ENCODE measurements at regions not wholly inside any gene's neighbourhood (a gene's known extent, or its start where the extent isn't known, plus 50 kb on each side); places are given as distances from the start of the nearest gene placed in this dataset.
"Not testable (repeated sequence)": the region's sequence is repeated elsewhere in the genome, so short reads cannot be mapped to it uniquely, and the experiment has no call there.

DNA sequence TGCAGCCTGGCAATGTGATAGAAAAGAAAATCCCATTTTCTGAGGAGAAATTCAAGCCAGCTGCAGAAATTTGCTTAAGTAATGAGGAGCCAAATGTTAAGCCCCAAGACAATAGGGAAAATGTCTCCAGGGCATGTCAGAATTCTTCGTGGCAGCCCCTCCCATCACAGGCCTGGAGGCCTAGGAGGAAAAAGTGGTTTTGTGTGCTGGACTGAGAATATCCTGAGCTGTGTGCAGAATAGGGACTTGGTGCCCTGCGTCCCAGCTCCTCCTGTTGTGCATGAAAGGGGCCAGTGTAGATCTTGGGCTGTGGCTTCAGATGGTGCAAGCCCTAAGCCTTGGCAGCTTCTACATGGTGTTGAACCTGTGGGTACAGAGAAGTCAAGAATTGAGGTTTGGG lies 948.3 kb downstream of the METTL15 start:
- not testable (repeated sequence) for DNase-seq (ENCODE audit: low spot score)

DNA sequence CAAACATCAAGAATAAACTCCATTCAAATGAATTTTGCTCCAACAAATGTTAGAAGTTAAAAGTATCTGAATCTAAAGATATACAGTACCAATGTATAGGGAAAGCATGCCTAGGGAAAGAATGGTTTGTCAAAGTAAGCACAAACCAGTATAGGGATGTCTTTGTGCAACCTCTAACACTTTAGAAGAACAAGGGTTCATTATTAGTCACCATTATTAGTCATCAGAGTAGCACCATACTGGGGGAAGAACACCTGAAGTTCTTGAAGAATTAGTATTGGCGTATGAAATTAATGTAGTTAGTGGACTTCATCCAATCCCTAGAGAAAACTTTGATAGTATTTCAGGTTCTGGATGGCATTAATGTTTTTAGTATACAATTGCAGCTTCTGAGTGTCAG lies 943.7 kb downstream of the METTL15 start:
- no peak for DNase-seq (ENCODE audit: low spot score)

DNA sequence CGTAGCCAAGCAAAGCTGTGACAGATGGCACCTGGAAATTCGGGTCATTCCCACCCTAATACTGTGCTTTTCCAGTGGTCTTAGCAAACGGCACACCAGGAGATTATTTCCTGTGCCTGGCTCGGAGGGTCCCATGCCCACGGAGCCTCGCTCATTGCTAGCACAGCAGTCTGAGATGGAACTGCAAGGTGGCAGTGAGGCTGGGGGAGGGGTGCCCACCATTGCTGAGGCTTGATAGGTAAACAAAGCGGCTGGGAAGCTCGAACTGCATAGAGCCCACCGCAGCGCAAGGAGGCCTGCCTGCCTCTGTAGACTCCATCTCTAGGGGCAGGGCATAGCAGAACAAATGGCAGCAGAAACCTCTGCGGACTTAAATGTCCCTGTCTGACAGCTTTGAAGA lies 942.8 kb downstream of the METTL15 start:
- DNase-seq (ENCODE audit: low spot score), result not testable (repeated sequence)

DNA sequence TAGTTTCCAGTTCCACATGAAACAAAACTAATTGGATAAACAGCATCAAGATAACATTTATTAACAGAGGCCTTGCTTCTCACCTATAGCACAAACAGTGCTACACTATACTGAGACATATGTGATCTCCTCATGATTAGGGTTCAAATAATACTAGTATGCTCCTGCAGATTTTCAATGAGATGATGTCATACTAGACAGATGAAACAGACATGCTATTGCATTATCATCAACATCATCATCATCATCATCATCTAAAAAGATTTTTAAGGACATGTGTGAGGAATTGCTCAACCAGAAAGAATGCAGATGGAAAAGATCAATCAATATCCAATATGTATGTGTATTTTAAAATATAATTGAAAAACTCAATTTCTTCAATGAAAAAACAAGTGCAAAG lies 932.3 kb downstream of the METTL15 start:
- DNase-seq (ENCODE audit: low spot score), result no peak

DNA sequence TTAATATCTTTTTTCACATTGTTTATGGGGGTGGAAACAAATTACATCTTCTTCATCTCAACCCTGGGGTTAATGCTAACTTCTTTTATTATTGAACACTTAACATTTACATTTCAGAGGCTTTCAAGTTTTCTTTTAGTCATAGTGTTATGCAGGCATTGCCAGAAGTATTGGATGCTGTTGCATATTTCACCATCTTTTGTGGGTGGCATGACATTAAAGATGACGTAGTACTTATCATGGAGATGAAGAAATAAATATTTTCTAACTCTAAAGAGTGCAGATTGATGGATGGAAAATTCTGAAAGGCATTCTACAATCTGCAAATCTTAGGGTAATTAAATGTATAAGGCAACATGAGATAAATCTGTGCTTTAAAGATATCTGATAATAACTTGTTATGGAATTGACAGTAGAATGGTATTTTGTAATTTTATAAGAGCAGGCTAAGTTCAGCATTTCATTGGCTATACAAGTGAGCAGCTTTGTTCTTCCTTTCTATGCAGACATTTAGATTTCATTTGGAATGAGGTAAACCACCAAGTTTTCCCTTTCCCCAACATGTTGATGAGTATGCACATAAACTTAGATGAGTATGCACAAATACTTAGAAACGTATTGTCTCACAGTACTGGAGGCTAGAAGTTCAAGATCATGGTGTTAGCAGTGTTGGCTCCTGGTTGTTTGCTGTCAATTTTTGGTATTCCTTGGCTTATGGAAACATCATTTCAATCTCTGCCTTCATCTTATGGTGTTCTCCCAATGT lies 924.4 kb downstream of the METTL15 start:
- DNase-seq (ENCODE audit: low spot score), result no peak

DNA sequence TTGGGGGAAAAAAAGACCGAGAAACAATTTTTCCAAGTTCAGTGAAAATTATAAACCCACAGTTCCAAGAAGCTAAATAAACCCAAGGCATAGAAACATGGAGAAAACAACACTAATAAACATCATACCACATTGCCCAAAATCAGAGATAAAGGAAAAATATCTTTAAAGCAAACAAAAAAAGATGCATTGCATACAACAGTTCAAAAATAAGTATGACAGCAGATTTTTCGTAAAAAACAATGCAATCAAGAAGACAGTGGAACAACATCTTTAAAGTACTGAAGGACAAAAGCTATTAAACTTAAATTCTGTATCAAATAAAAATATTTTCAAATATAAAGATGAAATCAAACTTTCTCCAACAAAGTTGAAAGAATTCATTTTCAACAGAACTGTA lies 921.3 kb downstream of the METTL15 start:
- DNase-seq (ENCODE audit: low spot score), result no peak

DNA sequence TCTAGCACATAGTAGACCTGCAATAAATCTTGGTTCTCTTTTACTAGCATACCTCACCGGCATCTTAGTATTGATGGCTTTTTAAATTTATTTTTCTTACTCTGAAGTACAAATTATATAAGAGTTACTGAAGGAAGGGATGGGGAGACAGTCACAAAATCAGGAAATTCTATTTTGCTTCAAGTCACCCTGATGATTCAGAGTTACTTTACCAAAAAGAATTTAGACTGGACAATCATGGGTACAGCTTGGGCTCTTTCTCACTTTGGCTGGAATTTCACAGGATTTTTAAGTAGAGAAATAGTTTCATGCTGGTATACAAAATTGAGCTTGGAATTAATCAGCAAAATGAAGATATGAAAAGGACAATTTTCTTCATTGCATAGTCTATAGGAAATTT lies 919.2 kb downstream of the METTL15 start:
- DNase-seq (ENCODE audit: low spot score), result no peak

DNA sequence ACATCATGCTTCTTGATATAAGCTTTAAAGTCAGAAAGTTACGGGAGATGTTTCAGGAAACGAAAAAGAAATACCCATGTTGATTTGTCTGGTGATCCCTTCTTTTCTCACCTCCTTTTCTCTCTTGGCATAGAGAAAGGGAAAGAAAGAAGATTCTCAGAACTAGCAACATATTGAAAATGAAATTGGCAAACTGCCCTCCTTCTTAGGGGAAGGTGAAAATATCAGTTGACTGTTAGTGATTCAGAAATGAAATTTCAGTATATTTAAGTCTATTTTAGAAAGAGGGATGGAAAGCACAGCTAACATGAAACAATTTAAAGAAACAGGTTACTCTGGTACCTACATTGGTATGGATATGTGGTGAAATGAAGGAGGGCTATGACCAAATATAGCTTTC lies 918.1 kb downstream of the METTL15 start:
- DNase-seq (ENCODE audit: low spot score), result no peak

DNA sequence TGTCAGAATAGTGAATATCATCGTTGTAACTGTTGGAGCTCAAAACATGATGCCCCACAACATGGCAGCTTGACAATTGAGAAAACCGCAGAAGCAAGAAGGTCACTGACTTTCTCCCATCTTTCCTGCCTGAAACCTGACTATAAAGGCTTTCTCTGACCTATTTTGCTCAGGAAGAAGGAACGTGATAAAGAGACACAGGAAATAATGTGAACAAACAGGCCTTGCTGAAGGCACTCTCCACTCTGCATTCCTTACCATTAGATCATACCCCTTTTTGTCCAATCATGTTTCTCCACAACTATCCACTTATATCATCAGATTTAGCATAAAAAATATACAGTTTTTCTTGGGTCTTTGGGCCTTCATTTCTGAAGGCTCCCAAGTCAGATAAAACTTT lies 916.8 kb downstream of the METTL15 start:
- DNase-seq (ENCODE audit: low spot score), result no peak

DNA sequence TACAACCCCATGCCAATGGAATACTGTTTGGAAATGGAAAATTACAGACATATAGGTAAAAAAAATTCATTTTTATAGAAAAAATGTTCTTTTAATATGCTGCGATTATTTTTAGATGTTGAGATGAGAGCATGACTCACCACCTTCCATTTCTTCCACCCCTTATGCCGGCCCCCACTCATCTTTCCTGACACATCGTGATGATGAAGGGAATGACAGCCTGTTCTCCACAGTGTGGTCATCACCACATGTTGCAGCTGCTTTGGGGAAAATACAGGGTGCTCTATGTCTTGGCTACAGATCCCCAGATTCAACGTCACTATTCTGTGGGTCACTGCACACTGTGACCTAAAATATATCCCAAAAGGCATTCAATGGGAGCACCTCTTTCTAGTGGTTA lies 916.2 kb downstream of the METTL15 start:
- no peak for DNase-seq (ENCODE audit: low spot score)

DNA sequence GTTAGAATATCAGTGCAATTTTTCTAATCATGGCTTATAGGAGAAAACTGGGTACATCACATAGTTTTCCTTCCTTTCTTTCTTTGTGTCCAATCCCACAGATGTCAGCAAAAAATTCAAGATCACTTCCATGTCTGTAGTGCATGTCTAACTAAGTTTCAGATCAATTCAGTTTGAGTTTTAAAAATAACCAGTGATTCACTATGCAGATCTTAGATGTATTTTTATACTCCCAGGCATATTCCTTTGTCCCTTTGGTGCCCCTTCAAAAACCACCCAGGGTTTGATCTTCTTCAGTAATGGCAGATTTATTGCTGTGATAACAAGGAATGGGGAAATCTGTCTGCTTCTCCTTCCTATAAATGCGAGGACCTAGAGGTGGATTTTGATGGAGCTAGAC lies 915.6 kb downstream of the METTL15 start:
- DNase-seq (ENCODE audit: low spot score), result no peak

DNA sequence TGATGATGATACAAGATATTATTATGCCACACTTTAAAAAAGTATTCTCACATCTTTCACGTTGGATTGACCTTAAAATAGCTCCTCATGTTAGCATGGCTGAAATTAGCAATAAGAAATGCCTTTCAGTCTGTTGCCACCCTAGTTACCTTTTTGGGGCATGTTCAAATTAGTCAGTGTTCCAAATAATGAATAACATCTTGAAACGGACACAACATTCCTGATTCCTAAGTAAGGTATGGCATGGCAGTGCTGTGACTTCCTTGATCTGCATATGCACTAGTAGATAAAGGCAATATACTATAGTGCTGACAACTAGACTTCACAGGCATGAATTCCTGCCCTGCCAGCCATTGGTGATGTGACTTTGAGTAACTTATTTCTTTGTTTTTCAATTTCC lies 914.5 kb downstream of the METTL15 start:
- DNase-seq (ENCODE audit: low spot score), result no peak

DNA sequence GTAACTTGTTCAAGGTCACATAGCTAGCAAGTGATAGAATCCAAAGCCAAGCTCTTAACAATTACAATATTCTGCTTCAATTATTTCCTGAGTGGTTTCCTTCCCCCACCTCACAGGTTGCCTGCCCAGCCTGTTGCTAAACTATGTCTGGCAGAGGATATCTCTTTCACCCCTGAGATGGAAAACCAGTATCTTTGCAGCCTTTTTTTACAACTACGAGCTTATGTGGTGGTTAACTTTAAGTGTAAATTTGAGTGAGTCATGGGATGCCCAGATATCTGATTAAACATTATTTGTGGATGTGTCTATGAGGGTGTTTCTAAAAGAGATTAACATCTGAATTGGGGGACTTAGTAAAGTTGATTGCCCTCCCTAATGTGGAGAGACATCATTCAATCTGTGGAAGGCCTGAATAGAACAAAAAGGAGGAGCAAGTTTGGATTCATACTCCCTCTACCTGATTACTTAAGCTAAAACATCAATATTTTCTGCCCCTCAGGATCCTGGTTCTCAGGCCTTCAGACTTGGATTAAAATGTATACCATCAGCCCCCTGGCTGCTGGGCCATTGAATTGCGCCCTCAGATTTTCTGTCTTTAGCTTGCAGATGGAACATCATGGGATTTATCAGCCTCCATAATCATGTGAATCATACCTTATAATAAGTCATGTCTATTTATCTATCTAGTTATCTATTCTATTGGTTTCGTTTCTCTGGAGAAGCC lies 911.9 kb downstream of the METTL15 start:
- no peak for DNase-seq (ENCODE audit: low spot score)

DNA sequence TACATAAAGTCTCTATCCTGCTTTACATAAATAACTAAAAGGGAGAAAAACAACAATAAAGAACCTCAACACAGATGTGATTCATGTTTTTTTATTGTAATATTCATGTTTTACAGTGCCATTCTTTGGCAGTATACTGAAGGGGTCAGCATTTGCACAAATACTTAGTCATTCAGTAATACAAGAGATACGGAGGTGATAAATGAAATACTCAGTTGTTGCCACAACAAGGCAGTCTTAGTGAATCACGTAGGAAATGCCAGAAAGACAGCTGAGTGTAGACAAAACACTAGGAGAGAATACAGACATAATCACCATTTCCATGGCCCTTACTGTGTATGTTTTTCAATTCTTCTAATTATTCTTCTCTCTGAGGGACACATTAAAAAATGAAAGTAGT lies 910.4 kb downstream of the METTL15 start:
- DNase-seq (ENCODE audit: low spot score), result no peak

DNA sequence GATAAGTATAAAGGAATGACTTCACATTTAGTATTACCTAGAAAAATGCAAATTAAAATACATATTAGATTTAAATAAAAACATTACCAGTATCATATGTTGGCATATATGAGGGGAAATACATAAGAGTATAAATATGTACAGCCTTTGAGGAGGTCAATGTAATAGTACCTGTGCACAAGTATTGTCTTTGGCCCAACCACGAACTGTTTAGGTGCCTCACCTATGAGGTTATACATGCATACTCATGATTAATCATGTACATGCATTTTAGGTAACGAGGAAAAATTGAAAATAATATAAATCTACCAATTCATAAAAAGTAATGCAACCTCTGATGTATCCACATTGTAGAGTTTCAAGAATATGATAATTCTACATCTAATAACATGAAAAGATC lies 909.8 kb downstream of the METTL15 start:
- DNase-seq (ENCODE audit: low spot score), result no peak

DNA sequence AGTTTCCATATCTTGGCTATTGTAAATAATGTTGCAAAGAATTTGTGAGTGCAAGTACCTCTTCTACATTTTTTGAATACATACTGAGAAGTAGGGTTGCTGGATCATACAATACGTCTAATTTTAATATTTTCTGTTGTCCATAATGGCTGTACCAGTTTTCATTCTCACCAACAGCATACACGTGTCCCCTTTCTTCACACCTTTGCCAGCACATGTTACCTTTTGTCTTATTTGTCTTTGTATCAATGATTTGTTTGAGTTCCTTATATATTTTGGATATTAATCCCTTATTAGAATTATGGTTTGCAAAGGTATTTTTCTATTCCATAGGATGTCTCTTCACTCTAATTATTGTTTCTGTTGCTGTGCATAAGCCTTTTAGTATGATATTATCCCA lies 904.3 kb downstream of the METTL15 start:
- DNase-seq (ENCODE audit: low spot score), result no peak

DNA sequence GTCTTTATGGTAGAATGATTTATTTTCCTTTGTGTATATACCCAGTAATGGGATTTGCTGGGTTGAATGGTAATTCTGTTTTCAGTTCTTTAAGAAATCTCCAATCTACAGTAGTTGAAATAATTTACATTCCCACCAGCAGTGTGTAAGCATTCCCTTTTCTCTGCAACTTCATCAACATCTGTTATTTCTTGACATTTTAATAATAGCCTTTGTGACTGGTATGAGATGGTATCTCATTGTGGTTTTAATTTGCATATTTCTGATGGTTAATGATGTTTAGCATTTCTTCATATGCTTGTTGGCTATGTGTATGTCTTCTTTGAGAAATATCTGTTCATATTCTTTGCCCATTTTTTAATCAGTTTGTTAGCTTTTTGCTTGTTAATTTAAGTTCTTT lies 901.2 kb downstream of the METTL15 start:
- no peak for DNase-seq (ENCODE audit: low spot score)

DNA sequence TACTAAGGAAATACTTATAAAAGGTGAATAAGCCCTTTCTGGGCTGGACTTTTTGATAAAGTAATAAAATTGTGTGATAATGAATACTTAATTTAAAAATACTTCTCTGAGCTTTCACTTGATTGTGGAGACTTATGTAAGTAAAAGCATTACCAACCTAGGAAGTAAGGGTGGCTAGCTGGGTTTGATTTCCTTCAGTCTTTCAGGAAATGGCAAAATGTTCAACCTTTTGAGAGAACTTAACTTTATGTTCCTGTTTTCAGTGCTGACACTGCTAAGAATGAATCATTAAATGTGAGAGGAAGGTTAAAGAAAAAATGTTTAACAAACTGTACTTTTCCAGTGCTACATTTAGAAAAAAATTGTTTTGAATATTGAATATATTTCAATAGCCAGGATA lies 900.3 kb downstream of the METTL15 start:
- no peak for DNase-seq (ENCODE audit: low spot score)

DNA sequence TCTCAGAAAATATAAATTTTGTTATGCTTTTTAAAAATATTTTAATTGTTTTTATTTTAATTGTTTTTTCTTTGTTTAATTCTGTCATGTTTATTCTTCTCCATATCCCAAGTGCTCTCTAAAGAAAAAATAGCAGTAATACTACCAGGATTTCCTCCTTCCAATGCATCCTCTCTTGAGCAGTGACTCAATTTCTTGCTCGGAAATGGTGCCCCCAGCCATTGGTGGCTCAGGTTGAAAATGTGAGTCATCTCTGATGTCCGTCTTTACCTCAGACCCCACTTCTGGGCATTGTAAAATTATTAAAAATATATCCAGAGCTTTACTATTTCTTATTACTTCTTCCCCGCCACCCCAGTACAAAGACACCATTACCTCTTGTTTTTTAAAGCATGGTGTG lies 898.5 kb downstream of the METTL15 start:
- DNase-seq (ENCODE audit: low spot score), result no peak

DNA sequence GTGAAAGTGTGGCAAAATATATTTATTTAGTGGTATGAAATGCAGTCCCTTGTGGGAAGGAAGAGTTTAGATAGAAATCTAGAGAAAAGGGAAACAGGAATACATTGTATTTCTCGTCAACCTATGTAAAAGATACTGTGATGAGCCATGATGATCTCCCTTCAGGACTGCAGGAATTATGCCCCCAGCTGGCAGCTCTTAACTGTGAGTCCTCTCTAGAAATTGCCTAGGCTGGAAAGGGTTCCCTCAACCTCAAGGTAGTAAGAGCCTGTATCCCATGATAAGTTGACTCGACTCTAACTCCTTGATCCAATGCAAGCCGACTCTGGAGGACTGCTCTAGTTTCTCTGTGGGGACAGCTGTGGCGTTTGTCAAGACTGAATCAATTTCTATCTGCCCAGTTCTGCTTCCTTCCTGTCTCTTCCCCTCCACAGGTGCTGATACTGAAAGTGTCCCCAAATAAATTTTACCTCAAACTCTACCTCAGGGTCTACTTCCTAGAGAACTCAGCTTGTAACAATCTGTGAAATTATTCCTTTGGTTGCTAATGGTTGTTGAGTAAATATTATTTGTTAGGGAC lies 897.3 kb downstream of the METTL15 start:
- no peak for DNase-seq (ENCODE audit: low spot score)

DNA sequence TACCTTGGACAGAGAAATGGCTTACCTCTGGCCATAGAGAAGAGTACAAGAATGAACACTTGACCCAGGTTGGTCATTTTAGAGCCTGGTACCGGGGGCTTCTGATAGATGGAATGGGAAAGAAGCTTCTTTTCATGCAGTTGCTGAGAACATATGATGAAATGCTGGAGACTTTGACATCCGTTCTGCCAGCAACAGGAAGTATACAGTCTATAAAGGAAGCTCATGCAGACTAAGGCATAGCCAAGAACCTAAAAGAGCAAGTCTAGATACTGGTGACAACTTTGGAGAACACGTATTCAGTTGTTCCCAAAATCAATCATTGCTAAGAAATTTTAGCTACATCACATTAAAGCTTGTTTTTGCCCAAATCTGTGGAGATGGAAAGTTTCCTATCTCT lies 894.6 kb downstream of the METTL15 start:
- no peak for DNase-seq (ENCODE audit: low spot score)

DNA sequence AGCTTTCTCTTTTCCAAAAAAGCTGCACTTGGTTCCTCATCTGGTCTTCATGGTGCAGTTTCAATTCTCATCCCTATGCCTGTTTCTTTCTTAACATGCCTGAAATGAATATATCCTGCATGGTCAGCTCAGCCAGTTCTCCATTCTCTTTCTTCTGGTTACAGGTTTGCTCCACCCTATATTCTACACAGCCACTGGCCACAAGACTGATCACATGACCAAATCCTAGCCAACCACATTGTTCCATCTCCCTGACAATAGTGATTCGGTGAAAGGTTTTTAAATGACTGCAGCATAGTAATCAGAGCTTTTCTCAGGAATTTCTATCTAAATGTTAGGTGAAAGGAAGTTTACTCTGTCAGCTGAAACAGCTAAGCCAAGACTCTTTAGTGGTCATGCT lies 891.4 kb downstream of the METTL15 start:
- DNase-seq (ENCODE audit: low spot score), result no peak

DNA sequence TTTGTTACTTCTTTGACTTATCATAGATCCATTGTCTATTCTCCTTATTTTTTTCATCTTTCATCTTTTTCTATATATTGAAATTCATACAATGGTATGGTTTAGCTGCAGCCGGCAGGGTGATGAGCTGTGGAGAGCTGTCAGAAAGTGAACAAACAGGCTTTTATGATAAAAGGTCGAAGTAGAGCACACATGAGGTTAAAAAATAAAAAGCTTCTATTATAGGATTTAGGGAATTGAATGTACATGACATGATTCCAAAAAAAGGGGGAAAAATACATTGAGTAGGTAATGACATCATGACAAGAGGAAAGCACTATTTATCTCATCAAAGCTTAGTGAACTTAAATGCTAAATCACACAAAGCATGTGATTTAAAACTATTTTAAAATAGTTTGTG lies 884.8 kb downstream of the METTL15 start:
- no peak for DNase-seq (ENCODE audit: low spot score)
